ENCODE measurements at regions not wholly inside any gene's neighbourhood (a gene's known extent, or its start where the extent isn't known, plus 50 kb on each side); places are given as distances from the start of the nearest gene placed in this dataset.

- Histone ChIP-seq H3K9me3 (ENCODE audit: control insufficient read depth in 4 of 4, low read length in 3 of 4) (peaks cover 0 to 3% (median 0%) of the 10 kb centered on the region in 4 donors), H3K27me3 (ENCODE audit: control insufficient read depth in 4 of 4, insufficient read depth in 4 of 4, low read length in 3 of 4) (peaks cover 0 to 2% (median 0%) of the 10 kb centered on the region in 4 donors), H3K4me3 (ENCODE audit: low read depth in 1 of 3, low read length in 3 of 3) (no peak overlapping the region), H3K4me1 (ENCODE audit: control insufficient read depth in 4 of 4, insufficient read depth in 4 of 4, low read length in 3 of 4) (no peaks in the 10 kb centered on the region), H3K9ac (ENCODE audit: low read depth in 1 of 2, low read length in 2 of 2) (no peak overlapping the region), H3K36me3 (ENCODE audit: control insufficient read depth in 4 of 4, insufficient read depth in 3 of 4, low read depth in 1 of 4, low read length in 3 of 4) (no peaks in the 10 kb centered on the region), H3K27ac (ENCODE audit: low read depth in 1 of 2, low read length in 2 of 2) (no peak overlapping the region)
- DNase-seq (ENCODE audit: low spot score) = no peak
- TF ChIP-seq FOXA2 (IDR thresholded peaks at IDR 0.05) = no peak
- TF ChIP-seq FOXA1 (IDR thresholded peaks at IDR 0.05) = no peak
- TF ChIP-seq NR2F2 (IDR thresholded peaks at IDR 0.05) = no peak
- TF ChIP-seq YY1 (IDR thresholded peaks at IDR 0.05) = no peak
- TF ChIP-seq RAD21 (IDR thresholded peaks at IDR 0.05) = no peak
- no peak for TF ChIP-seq GABPA (IDR thresholded peaks at IDR 0.05 in 1 of 2, conservative IDR thresholded peaks at IDR 0.05 in 1 of 2)
- no peak for TF ChIP-seq EGR1 (IDR thresholded peaks at IDR 0.05; ENCODE audit: low read depth in 2 of 2)
- no peak for TF ChIP-seq ATF3 (IDR thresholded peaks at IDR 0.05)
- TF ChIP-seq ZBTB33 (IDR thresholded peaks at IDR 0.05) = no peak
- TF ChIP-seq HNF4A (conservative IDR thresholded peaks at IDR 0.05) = no peak
- no peak for TF ChIP-seq HNF4G (IDR thresholded peaks at IDR 0.05)
- no peak for TF ChIP-seq CTCF (IDR thresholded peaks at IDR 0.05; ENCODE audit: low read depth, low read length, missing input control)
- TF ChIP-seq TAF1 (conservative IDR thresholded peaks at IDR 0.05) = no peak
- TF ChIP-seq RXRA (IDR thresholded peaks at IDR 0.05) = no peak
Measured at GRCh38 chr12:65628061-65628460, 196.2 kb upstream of the HMGA2 start.

- Histone ChIP-seq H3K27ac (ENCODE audit: low read depth in 1 of 2, low read length in 2 of 2) (no peak overlapping the region), H3K4me3 (ENCODE audit: low read depth in 1 of 3, low read length in 3 of 3) (no peak overlapping the region), H3K9me3 (ENCODE audit: control insufficient read depth in 4 of 4, low read length in 3 of 4) (peaks cover 0 to 3% (median 0%) of the 10 kb centered on the region in 4 donors), H3K9ac (ENCODE audit: low read depth in 1 of 2, low read length in 2 of 2) (no peak overlapping the region), H3K36me3 (ENCODE audit: control insufficient read depth in 4 of 4, insufficient read depth in 3 of 4, low read depth in 1 of 4, low read length in 3 of 4) (no peaks in the 10 kb centered on the region), H3K27me3 (ENCODE audit: control insufficient read depth in 4 of 4, insufficient read depth in 4 of 4, low read length in 3 of 4) (peaks cover 0 to 2% (median 0%) of the 10 kb centered on the region in 4 donors), H3K4me1 (ENCODE audit: control insufficient read depth in 4 of 4, insufficient read depth in 4 of 4, low read length in 3 of 4) (no peaks in the 10 kb centered on the region)
- no peak for DNase-seq (ENCODE audit: low spot score)
- TF ChIP-seq FOXA2 (IDR thresholded peaks at IDR 0.05) (no peak), TAF1 (conservative IDR thresholded peaks at IDR 0.05) (no peak), MAX (IDR thresholded peaks at IDR 0.05) (no peak), FOXA1 (IDR thresholded peaks at IDR 0.05) (no peak), CTCF (IDR thresholded peaks at IDR 0.05; ENCODE audit: low read depth, low read length, missing input control) (no peak), SP1 (IDR thresholded peaks at IDR 0.05) (no peak), HNF4A (conservative IDR thresholded peaks at IDR 0.05) (no peak), ZBTB33 (IDR thresholded peaks at IDR 0.05) (no peak), REST (IDR thresholded peaks at IDR 0.05) (no peak), YY1 (IDR thresholded peaks at IDR 0.05) (no peak), EGR1 (IDR thresholded peaks at IDR 0.05; ENCODE audit: low read depth in 2 of 2) (no peak), JUND (IDR thresholded peaks at IDR 0.05) (no peak), RAD21 (IDR thresholded peaks at IDR 0.05) (no peak), GABPA (IDR thresholded peaks at IDR 0.05 in 1 of 2, conservative IDR thresholded peaks at IDR 0.05 in 1 of 2) (no peak), NR2F2 (IDR thresholded peaks at IDR 0.05) (no peak), HNF4G (IDR thresholded peaks at IDR 0.05) (no peak), RXRA (IDR thresholded peaks at IDR 0.05) (no peak), ATF3 (IDR thresholded peaks at IDR 0.05) (no peak)
- WGBS = 32% methylated on average over 3 of the region's 3 CpGs
Measured at GRCh38 chr12:65630555-65630954, 193.7 kb upstream of the HMGA2 start.

Data from liver (tissue), 8 donors.